Breast epithelium (tissue), 4 donors: ENCODE measurements at regions not wholly inside any gene's neighbourhood (a gene's known extent, or its start where the extent isn't known, plus 50 kb on each side); places are given as distances from the start of the nearest gene placed in this dataset.

Experiments used
- DNase-seq, 2 donors: peaks; one replicate each; pipeline ENCODE4 v3.0.0-alpha.2; 2019; ENCODE audit warnings: low spot score in 2 of 2
- H3K27ac ChIP-seq, 2 donors: fragments of 200-600 bp; sonication (generic) in 1 of 2; one replicate each; pipeline ENCODE4 v1.5.1; 2016 to 2019; ENCODE audit warnings: mild to moderate bottlenecking in 1 of 2
- H3K27me3 ChIP-seq, 2 donors: fragments of 200-600 bp; sonication (generic) in 1 of 2; one replicate each; pipeline versions ENCODE4 v1.5.1 to v1.6.0; 2017 to 2019; ENCODE audit warnings: control low read depth in 1 of 2, mild to moderate bottlenecking in 1 of 2
- H3K36me3 ChIP-seq: fragments of 200-600 bp; one replicate; pipeline ENCODE4 v1.5.1; 2019
- H3K4me1 ChIP-seq, 2 donors: fragments of 200-600 bp; sonication (generic); one replicate each; pipeline ENCODE4 v1.5.1; 2016 to 2019; ENCODE audit warnings: control low read depth in 1 of 2
- H3K4me3 ChIP-seq, 3 donors: fragments of 200-600 bp; sonication (generic); 1 replicate in 2 of 3; 2 replicates in 1 of 3; pipeline ENCODE4 v1.5.1; 2016 to 2019; ENCODE audit warnings: mild to moderate bottlenecking in 3 of 3, moderate library complexity in 2 of 3
- H3K9me3 ChIP-seq, 2 donors: fragments of 200-600 bp; sonication (generic) in 1 of 2; one replicate each; pipeline ENCODE4 v1.5.1; 2016 to 2019; ENCODE audit warnings: control low read depth in 1 of 2
- POLR2A ChIP-seq: fragments of 450-650 bp; IDR thresholded peaks from one replicate; pipeline ENCODE4 v1.6.1; 2016; ENCODE audit warnings: antibody characterized with exemption, mild to moderate bottlenecking, moderate library complexity
- POLR2AphosphoS5 ChIP-seq, 3 donors: sonication (generic); formaldehyde crosslinking; IDR thresholded peaks; one replicate each; pipeline ENCODE4 v1.6.1; 2017; ENCODE audit warnings: antibody characterized with exemption in 3 of 3
- intact Hi-C: fragments of 100-400 bp; cut with DNase I; formaldehyde crosslinking; loops from one replicate; pipeline ENCODE4 v1.15.1; 2023; ENCODE audit warnings: low total_unique reads
- TF ChIP-seq, protein P1 (sequence below), 3 donors: fragments of 450-650 bp; IDR thresholded peaks; one replicate each; pipeline ENCODE4 v1.5.1; 2016 to 2017; ENCODE audit warnings: antibody characterized with exemption in 3 of 3, mild to moderate bottlenecking in 3 of 3, moderate library complexity in 3 of 3

DNA sequence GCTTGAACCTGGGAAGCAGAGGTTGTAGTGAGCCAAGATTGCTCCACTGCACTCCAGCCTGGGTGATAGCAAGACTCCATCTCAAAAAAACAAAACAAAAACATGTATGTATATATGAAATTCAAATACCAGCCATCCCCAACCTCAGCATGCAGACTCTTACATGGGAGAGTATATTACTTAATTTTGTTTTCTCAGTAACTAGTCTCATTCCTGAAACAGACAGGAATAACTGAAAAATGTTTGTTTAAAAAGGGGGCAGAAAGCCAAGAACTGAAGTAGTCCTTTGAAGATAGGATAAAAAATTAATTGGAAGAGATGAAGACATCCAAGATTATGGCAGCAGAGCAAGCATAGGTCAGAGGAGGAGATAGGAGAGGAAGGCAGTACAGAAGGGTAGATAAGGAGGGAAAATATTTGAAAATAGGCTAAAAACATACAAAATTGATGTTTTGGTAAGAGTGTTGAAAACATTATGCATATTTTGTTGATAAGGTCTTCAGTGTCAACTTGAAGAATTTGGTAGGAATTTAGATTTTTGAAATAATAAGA, 309.9 kb downstream of the MAT2B start:
- Histone ChIP-seq H3K36me3 (no peaks in the 10 kb centered on the region), H3K4me3 (no peak overlapping the region), H3K27ac (no peak overlapping the region), H3K4me1 (no peaks in the 10 kb centered on the region), H3K27me3 (no peaks in the 10 kb centered on the region), H3K9me3 (peaks cover 0 to 14% of the 10 kb centered on the region in 2 donors)
- TF ChIP-seq, protein P1, sequence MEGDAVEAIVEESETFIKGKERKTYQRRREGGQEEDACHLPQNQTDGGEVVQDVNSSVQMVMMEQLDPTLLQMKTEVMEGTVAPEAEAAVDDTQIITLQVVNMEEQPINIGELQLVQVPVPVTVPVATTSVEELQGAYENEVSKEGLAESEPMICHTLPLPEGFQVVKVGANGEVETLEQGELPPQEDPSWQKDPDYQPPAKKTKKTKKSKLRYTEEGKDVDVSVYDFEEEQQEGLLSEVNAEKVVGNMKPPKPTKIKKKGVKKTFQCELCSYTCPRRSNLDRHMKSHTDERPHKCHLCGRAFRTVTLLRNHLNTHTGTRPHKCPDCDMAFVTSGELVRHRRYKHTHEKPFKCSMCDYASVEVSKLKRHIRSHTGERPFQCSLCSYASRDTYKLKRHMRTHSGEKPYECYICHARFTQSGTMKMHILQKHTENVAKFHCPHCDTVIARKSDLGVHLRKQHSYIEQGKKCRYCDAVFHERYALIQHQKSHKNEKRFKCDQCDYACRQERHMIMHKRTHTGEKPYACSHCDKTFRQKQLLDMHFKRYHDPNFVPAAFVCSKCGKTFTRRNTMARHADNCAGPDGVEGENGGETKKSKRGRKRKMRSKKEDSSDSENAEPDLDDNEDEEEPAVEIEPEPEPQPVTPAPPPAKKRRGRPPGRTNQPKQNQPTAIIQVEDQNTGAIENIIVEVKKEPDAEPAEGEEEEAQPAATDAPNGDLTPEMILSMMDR (IDR thresholded peaks at IDR 0.05): no peak
- TF ChIP-seq POLR2A (no peak), POLR2AphosphoS5 (IDR thresholded peaks at IDR 0.05) (no peak)
- intact Hi-C loops: no loop called here
- DNase-seq: no peak

DNA sequence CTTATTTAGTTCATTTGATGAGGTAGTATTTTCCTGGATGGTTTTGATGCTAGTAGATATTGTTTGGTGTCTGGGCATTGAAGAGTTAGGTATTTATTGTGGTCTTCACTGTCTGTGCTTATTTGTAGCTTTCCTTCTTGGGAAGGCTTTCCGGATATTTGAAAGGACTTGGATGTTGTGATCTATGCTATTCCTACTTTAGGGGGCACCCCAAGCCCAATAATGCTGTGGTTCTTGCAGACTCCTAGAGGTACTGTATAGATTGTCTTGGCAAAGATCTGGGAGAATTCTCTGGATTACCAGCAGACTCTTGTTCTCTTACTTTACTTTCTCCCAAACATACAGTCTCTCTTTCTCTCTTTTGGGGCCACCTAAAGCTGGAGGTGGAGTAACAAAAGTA, 315.7 kb downstream of the MAT2B start:
- no peaks in the 10 kb centered on the region for H3K36me3 ChIP-seq
- no peak for DNase-seq
- no peak for TF ChIP-seq POLR2A
- TF ChIP-seq, protein P1 (IDR thresholded peaks at IDR 0.05): no peak
- no peak for TF ChIP-seq POLR2AphosphoS5 (IDR thresholded peaks at IDR 0.05)
- H3K4me3 ChIP-seq: no peak overlapping the region
- intact Hi-C loops: no loop called here
- no peaks in the 10 kb centered on the region for H3K4me1 ChIP-seq
- no peak overlapping the region for H3K27ac ChIP-seq
- peaks cover 7 to 33% of the 10 kb centered on the region in 2 donors for H3K9me3 ChIP-seq
- no peaks in the 10 kb centered on the region for H3K27me3 ChIP-seq

DNA sequence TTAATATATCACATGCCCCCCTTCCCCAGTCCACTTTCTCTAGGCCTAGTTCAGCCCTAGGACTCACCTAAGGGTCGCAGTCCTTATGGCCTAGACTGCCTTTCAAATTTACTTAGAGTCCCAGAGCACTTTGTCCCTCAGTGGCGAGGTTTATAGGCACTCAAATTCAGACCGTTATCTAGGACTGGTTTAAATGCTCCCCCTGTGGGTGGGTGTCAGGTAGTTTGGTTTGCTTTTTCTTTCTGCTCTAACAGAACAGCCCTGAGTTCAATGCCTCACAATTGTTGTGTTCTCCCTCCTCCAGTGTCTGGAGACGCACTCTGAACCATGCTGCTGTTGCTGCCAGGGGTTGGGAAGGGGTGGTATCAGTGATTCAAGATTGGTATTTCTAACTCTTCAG, 317.1 kb downstream of the MAT2B start:
- TF ChIP-seq POLR2A (no peak), POLR2AphosphoS5 (IDR thresholded peaks at IDR 0.05) (no peak)
- TF ChIP-seq, protein P1 (IDR thresholded peaks at IDR 0.05): no peak
- Histone ChIP-seq H3K4me3 (no peak overlapping the region), H3K4me1 (no peaks in the 10 kb centered on the region), H3K9me3 (peaks cover 7 to 22% of the 10 kb centered on the region in 2 donors), H3K27me3 (no peaks in the 10 kb centered on the region), H3K27ac (no peak overlapping the region), H3K36me3 (no peaks in the 10 kb centered on the region)
- DNase-seq: no peak
- intact Hi-C loops: no loop called here

DNA sequence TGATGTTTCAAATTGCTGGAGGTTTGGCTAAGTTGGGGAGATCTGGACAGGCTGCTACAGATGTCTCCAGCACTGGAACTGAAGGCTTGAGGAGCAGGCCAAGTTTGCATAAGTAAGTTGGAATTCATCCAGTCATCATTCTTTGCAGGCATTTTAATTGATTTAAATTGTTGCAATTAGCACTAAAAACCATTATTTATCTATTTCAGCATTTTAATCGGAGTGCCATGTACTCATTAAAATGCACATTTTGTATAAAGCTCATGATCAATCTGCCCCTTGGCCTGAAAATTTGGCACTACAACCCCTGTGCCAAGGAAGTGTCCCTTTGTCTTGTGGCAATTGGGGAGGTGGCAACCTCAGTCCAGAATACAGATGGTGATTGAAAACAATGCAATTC, 320.2 kb downstream of the MAT2B start:
- no peak for DNase-seq
- intact Hi-C loops: no loop called here

DNA sequence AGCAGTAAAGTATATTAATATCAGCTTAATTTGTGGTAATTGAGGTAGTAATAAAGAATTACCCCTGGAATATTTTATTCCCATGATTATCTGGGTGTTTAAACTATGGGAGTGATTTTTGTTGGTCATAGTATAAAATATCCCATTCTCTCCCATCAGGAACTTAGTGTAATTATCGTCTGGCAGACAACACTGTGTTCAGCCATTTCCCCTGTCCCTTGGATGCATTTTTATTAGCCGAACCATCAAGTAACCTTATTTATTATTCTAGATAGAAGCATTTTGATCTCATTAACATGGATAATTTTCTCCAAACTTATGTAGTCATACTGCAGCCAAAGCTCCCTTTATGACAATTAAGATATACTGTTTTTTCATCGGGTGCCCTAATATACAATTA, 320.8 kb downstream of the MAT2B start:
- no peak for TF ChIP-seq POLR2A
- no peak for TF ChIP-seq POLR2AphosphoS5 (IDR thresholded peaks at IDR 0.05)
- TF ChIP-seq, protein P1 (IDR thresholded peaks at IDR 0.05): no peak
- Histone ChIP-seq H3K9me3 (peaks cover 7 to 11% of the 10 kb centered on the region in 2 donors), H3K4me3 (no peak overlapping the region), H3K27me3 (no peaks in the 10 kb centered on the region), H3K27ac (no peak overlapping the region), H3K36me3 (no peaks in the 10 kb centered on the region), H3K4me1 (no peaks in the 10 kb centered on the region)
- intact Hi-C loops: no loop called here
- DNase-seq: no peak

More for the DNA sequence above, 320.2 kb downstream of the MAT2B start:
- Histone ChIP-seq H3K27me3 (no peaks in the 10 kb centered on the region), H3K27ac (no peak overlapping the region), H3K4me3 (no peak overlapping the region), H3K9me3 (peaks cover 7 to 17% of the 10 kb centered on the region in 2 donors), H3K4me1 (no peaks in the 10 kb centered on the region), H3K36me3 (no peaks in the 10 kb centered on the region)
- no peak for TF ChIP-seq POLR2AphosphoS5 (IDR thresholded peaks at IDR 0.05)
- TF ChIP-seq POLR2A: no peak
- TF ChIP-seq, protein P1 (IDR thresholded peaks at IDR 0.05): no peak
